K562 (cell line): ENCODE measurements at regions not wholly inside any gene's neighbourhood (a gene's known extent, or its start where the extent isn't known, plus 50 kb on each side); places are given as distances from the start of the nearest gene placed in this dataset.
A peak's percentile ranks its signal among the peaks of the same experiment; 100 is the strongest.

Experiments used
- ATAC-seq: fragments of 200-7000 bp; cut with Tn5 transposase; 3 replicates; pipeline ENCODE4 v1.9.1; 2020; ENCODE audit warnings: moderate library complexity
- BruUV-seq: library from RNA; stranded (reverse); fragments of 400-500 nt; replicated peaks from 2 replicates; lab custom pipeline; 2021; lab: Mats Ljungman, UMichigan
- CTCF ChIA-PET: fragments of 300-600 bp; formaldehyde crosslinking; extraction: SDS; loops from one replicate; lab custom pipeline; 2021; ENCODE audit warnings: low intra/inter-chr PET ratio; lab: Yijun Ruan, JAX
- POLR2A ChIA-PET: fragments of 300-600, 350-650 bp; sonication (Branson Sonifier 250); formaldehyde crosslinking; extraction: SDS; loops from one replicate; lab custom pipeline; 2021; ENCODE audit warnings: antibody characterized with exemption, inconsistent platforms; lab: Yijun Ruan, JAX
- DNase-seq, 4 experiments: peaks; one replicate each; pipeline versions ENCODE4 v3.0.0 to v3.0.0-alpha.2; 2011 to 2018; ENCODE audit warnings: low spot score in 3 of 4, mixed read lengths in 3 of 4; ENCODE audit errors: extremely low read depth in 1 of 4
- FAIRE-seq: peaks from 2 replicates; lab custom pipeline; 2011; peaks lifted over from hg19 to GRCh38; lab: Jason Lieb, UNC
- H2AFZ ChIP-seq: 2 replicates; pipeline ENCODE4 v1.6.0; 2011; ENCODE audit warnings: low read depth, low read length, control low read depth, inconsistent platforms
- H3K27ac ChIP-seq: fragments of 200-600 bp; 3 replicates; pipeline ENCODE4 v1.8.0; 2011; ENCODE audit warnings: low read depth, mild to moderate bottlenecking, control low read depth, inconsistent platforms, low read length, moderate library complexity, mixed read lengths; ENCODE audit errors: extremely low read depth
- H3K27me3 ChIP-seq, 2 experiments: fragments of 300-600 bp in 1 of 2; 2 replicates in 1 of 2; 3 replicates in 1 of 2; pipeline versions ENCODE4 v1.6.0 to v1.8.0; 2011; ENCODE audit warnings: inconsistent platforms in 2 of 2, low read length in 2 of 2, mild to moderate bottlenecking in 1 of 2, mixed read lengths in 1 of 2, moderate library complexity in 1 of 2; ENCODE audit not compliant: control insufficient read depth in 2 of 2, insufficient read depth in 2 of 2
- H3K36me3 ChIP-seq: fragments of 300-600 bp; 3 replicates; pipeline ENCODE4 v1.8.0; 2011; ENCODE audit warnings: mild to moderate bottlenecking, low read length, inconsistent platforms; ENCODE audit not compliant: control insufficient read depth, insufficient read depth
- H3K4me1 ChIP-seq, 2 experiments: fragments of 200-600 bp in 1 of 2; replicated peaks in 1 of 2; 2 replicates in 1 of 2; 3 replicates in 1 of 2; pipeline versions ENCODE4 v1.5.1 to v1.8.0; 2011; ENCODE audit warnings: inconsistent platforms in 2 of 2, low read length in 2 of 2, mild to moderate bottlenecking in 1 of 2, mixed read lengths in 1 of 2, moderate library complexity in 1 of 2; ENCODE audit not compliant: control insufficient read depth in 2 of 2, insufficient read depth in 2 of 2
- H3K4me2 ChIP-seq: 2 replicates; pipeline ENCODE4 v1.6.1; 2011; ENCODE audit warnings: low read length, control low read depth, inconsistent platforms, mixed read lengths; ENCODE audit not compliant: insufficient read depth
- H3K4me3 ChIP-seq: fragments of 200-600 bp; sonication (generic), shearing (Covaris generic); 2 replicates; pipeline ENCODE4 v1.5.1; 2016; ENCODE audit warnings: control low read depth, inconsistent platforms
- H3K79me2 ChIP-seq: fragments of 200-600 bp; 3 replicates; pipeline ENCODE4 v1.8.0; 2011; ENCODE audit warnings: low read length, inconsistent platforms; ENCODE audit not compliant: control insufficient read depth, insufficient read depth
- H3K9ac ChIP-seq, 2 experiments: 2 replicates each; pipeline versions ENCODE4 v1.6.0 to v1.6.1; 2011; ENCODE audit warnings: low read depth in 2 of 2, low read length in 2 of 2, control low read depth in 1 of 2, inconsistent platforms in 1 of 2, mild to moderate bottlenecking in 1 of 2, mixed read lengths in 1 of 2; ENCODE audit not compliant: insufficient read depth in 1 of 2
- H3K9me1 ChIP-seq: one replicate; pipeline ENCODE4 v1.6.0; 2011; ENCODE audit warnings: inconsistent platforms, mild to moderate bottlenecking, low read length, moderate library complexity; ENCODE audit not compliant: control insufficient read depth, insufficient read depth
- H3K9me3 ChIP-seq: replicated peaks from 2 replicates; pipeline ENCODE4 v1.5.1; 2011; ENCODE audit warnings: low read depth, low read length, inconsistent platforms; ENCODE audit not compliant: control insufficient read depth, insufficient read depth
- H4K20me1 ChIP-seq: replicated peaks from 2 replicates; pipeline ENCODE4 v1.6.1; 2011; ENCODE audit warnings: low read length, inconsistent platforms, mixed read lengths; ENCODE audit not compliant: control insufficient read depth, insufficient read depth
- BCOR ChIP-seq: fragments of 450-650 bp; IDR thresholded peaks from 2 replicates; pipeline ENCODE4 v1.6.1; 2016
- ETV5 ChIP-seq: sonication (generic); formaldehyde crosslinking; IDR thresholded peaks from 2 replicates; pipeline ENCODE4 v1.4.0; 2020; ENCODE audit warnings: low read depth, mild to moderate bottlenecking, missing genetic modification reagents
- IFI16 ChIP-seq: fragments of 250-450 bp; sonication (Bioruptor Pico); IDR thresholded peaks from 2 replicates; pipeline ENCODE4 v2.1.2; 2022; ENCODE audit warnings: mild to moderate bottlenecking, inconsistent platforms
- PREB ChIP-seq: sonication (generic); formaldehyde crosslinking; IDR thresholded peaks from 2 replicates; pipeline ENCODE4 v1.8.1; 2023; ENCODE audit warnings: mild to moderate bottlenecking, missing genetic modification reagents
- PURB ChIP-seq: sonication (generic); formaldehyde crosslinking; IDR thresholded peaks from 2 replicates; pipeline ENCODE4 v1.9.0; 2021; ENCODE audit warnings: low read depth, mild to moderate bottlenecking, missing genetic modification reagents
- SAFB ChIP-seq: fragments of 200-400 bp; formaldehyde crosslinking; IDR thresholded peaks from 2 replicates; pipeline ENCODE4 v1.6.1; 2017; ENCODE audit warnings: low read depth, low read length, borderline replicate concordance
- SUPT5H ChIP-seq: fragments of 450-650 bp; IDR thresholded peaks from 2 replicates; pipeline ENCODE4 v1.6.1; 2016
- USF1 ChIP-seq: sonication (generic); formaldehyde crosslinking; IDR thresholded peaks from 2 replicates; pipeline ENCODE4 v1.9.0; 2022; ENCODE audit warnings: mild to moderate bottlenecking, missing genetic modification reagents
- ZC3H11A ChIP-seq: IDR thresholded peaks from 2 replicates; pipeline ENCODE4 v1.6.1; 2012; ENCODE audit warnings: low read depth, low read length, improper control_type of control experiment
- in situ Hi-C: fragments of 300-500 bp; cut with MboI; formaldehyde crosslinking; loops from 4 replicates; pipeline ENCODE4 v1.15.0; 2018; ENCODE audit warnings: inconsistent platforms, mixed read lengths
- intact Hi-C: fragments of 100-400 bp; cut with micrococcal nuclease; formaldehyde crosslinking; loops from 2 replicates; pipeline ENCODE4 v1.14.2; 2022
- TF ChIP-seq, protein P1 (sequence below): fragments of 200-800 bp; sonication (Bioruptor generic); IDR thresholded peaks from 2 replicates; pipeline ENCODE4 v1.6.1; 2016; ENCODE audit warnings: missing genetic modification characterization, missing compliant biosample characterization
- TF ChIP-seq, protein P2 (sequence below): sonication (generic); formaldehyde crosslinking; IDR thresholded peaks from 2 replicates; pipeline ENCODE4 v1.5.0; 2020; ENCODE audit warnings: missing genetic modification reagents

GRCh38 chr2:172275239-172275638, 152.1 kb upstream of the ITGA6 start (continued):
- TF ChIP-seq, protein P1, sequence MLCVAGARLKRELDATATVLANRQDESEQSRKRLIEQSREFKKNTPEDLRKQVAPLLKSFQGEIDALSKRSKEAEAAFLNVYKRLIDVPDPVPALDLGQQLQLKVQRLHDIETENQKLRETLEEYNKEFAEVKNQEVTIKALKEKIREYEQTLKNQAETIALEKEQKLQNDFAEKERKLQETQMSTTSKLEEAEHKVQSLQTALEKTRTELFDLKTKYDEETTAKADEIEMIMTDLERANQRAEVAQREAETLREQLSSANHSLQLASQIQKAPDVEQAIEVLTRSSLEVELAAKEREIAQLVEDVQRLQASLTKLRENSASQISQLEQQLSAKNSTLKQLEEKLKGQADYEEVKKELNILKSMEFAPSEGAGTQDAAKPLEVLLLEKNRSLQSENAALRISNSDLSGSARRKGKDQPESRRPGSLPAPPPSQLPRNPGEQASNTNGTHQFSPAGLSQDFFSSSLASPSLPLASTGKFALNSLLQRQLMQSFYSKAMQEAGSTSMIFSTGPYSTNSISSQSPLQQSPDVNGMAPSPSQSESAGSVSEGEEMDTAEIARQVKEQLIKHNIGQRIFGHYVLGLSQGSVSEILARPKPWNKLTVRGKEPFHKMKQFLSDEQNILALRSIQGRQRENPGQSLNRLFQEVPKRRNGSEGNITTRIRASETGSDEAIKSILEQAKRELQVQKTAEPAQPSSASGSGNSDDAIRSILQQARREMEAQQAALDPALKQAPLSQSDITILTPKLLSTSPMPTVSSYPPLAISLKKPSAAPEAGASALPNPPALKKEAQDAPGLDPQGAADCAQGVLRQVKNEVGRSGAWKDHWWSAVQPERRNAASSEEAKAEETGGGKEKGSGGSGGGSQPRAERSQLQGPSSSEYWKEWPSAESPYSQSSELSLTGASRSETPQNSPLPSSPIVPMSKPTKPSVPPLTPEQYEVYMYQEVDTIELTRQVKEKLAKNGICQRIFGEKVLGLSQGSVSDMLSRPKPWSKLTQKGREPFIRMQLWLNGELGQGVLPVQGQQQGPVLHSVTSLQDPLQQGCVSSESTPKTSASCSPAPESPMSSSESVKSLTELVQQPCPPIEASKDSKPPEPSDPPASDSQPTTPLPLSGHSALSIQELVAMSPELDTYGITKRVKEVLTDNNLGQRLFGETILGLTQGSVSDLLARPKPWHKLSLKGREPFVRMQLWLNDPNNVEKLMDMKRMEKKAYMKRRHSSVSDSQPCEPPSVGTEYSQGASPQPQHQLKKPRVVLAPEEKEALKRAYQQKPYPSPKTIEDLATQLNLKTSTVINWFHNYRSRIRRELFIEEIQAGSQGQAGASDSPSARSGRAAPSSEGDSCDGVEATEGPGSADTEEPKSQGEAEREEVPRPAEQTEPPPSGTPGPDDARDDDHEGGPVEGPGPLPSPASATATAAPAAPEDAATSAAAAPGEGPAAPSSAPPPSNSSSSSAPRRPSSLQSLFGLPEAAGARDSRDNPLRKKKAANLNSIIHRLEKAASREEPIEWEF (CRISPR knock-in tag), result no peak
- TF ChIP-seq ZC3H11A, result no peak
- TF ChIP-seq SUPT5H, result no peak

GRCh38 chr2:172276961-172277360, 150.4 kb upstream of the ITGA6 start:
- H3K4me1 ChIP-seq, result no peaks in the 10 kb centered on the region
- no peak overlapping the region for H3K9ac ChIP-seq
- no peaks in the 10 kb centered on the region for H3K79me2 ChIP-seq
- H3K4me3 ChIP-seq, result no peak overlapping the region
- in situ Hi-C loops (no loop called here), intact Hi-C loops (no loop called here)
- H3K27me3 ChIP-seq, result peaks cover 2 to 5% of the 10 kb centered on the region in 2 experiments; a peak in 3 of 5 replicates
- H3K9me3 ChIP-seq, result no peaks in the 10 kb centered on the region
- H3K9me1 ChIP-seq, result no peaks in the 10 kb centered on the region
- no peak overlapping the region for H3K27ac ChIP-seq
- ATAC-seq, result no peak
- POLR2A ChIA-PET, result interaction anchor here (0.9 kb wide), 1 partner anchor 20 kb away, joined by 3 read pairs; no protein-coding TSS in a partner anchor
- no TSS peak for BruUV-seq
- TF ChIP-seq, protein P2, sequence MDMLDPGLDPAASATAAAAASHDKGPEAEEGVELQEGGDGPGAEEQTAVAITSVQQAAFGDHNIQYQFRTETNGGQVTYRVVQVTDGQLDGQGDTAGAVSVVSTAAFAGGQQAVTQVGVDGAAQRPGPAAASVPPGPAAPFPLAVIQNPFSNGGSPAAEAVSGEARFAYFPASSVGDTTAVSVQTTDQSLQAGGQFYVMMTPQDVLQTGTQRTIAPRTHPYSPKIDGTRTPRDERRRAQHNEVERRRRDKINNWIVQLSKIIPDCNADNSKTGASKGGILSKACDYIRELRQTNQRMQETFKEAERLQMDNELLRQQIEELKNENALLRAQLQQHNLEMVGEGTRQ (CRISPR knock-in tag), result peak; percentile 42
- no peak for TF ChIP-seq BCOR
- no peak for TF ChIP-seq PREB (CRISPR knock-in tag)
- peak; percentile 67; the same call in 1 of the 2 replicates for TF ChIP-seq USF1
- TF ChIP-seq SAFB, result no peak
- no peak for TF ChIP-seq PURB (CRISPR knock-in tag)
- TF ChIP-seq ETV5, result no peak
- no peak for TF ChIP-seq IFI16 (CRISPR knock-in tag)
- H3K36me3 ChIP-seq, result no peaks in the 10 kb centered on the region
- H4K20me1 ChIP-seq, result no peaks in the 10 kb centered on the region
- H3K4me2 ChIP-seq, result no peak overlapping the region
- no peak for FAIRE-seq
- no peak for DNase-seq
- CTCF ChIA-PET, result no interaction called here
- H2AFZ ChIP-seq, result no peak overlapping the region
